IMR-90 (cell line): ENCODE measurements at regions not wholly inside any gene's neighbourhood (a gene's known extent, or its start where the extent isn't known, plus 50 kb on each side); places are given as distances from the start of the nearest gene placed in this dataset.

Source experiments
- ATAC-seq: fragments of 200-7000 bp; cut with Tn5 transposase; 2 replicates; pipeline ENCODE4 v1.9.1; 2020; ENCODE audit warnings: low read depth, mild to moderate bottlenecking, moderate library complexity
- BruUV-seq: library from RNA; stranded (reverse); fragments of 400-500 nt; replicated peaks from 2 replicates; lab custom pipeline; 2021; lab: Mats Ljungman, UMichigan
- CTCF ChIA-PET: fragments of 300-600 bp; formaldehyde crosslinking; extraction: SDS; loops from one replicate; lab custom pipeline; 2021; ENCODE audit warnings: antibody characterized with exemption; lab: Yijun Ruan, JAX
- POLR2A ChIA-PET: fragments of 300-600 bp; sonication (Branson Sonifier 250); formaldehyde crosslinking; loops from one replicate; lab custom pipeline; 2022; ENCODE audit warnings: antibody characterized with exemption; ENCODE audit not compliant: unreplicated experiment; lab: Charles Lee
- DNase-seq: peaks from one replicate; pipeline ENCODE4 v3.0.0; 2013
- H2AFZ ChIP-seq: replicated peaks from 2 replicates; pipeline ENCODE3; 2013; ENCODE audit warnings: low read length, mild to moderate bottlenecking; ENCODE audit not compliant: poor library complexity
- H2AK5ac ChIP-seq: 2 replicates; pipeline ENCODE4 v1.6.1; 2013; ENCODE audit warnings: low read depth, low read length, inconsistent platforms
- H2AK9ac ChIP-seq: replicated peaks from 2 replicates; pipeline ENCODE3; 2013; ENCODE audit warnings: mild to moderate bottlenecking, low read depth, low read length, moderate library complexity; ENCODE audit not compliant: poor library complexity
- H2BK120ac ChIP-seq: 2 replicates; pipeline ENCODE4 v1.6.1; 2013; ENCODE audit warnings: low read depth, low read length, inconsistent platforms
- H2BK15ac ChIP-seq: 3 replicates; pipeline ENCODE4 v1.6.1; 2013; ENCODE audit warnings: low read depth, low read length, inconsistent platforms
- H2BK20ac ChIP-seq: 2 replicates; pipeline ENCODE4 v1.6.1; 2013; ENCODE audit warnings: low read depth, mild to moderate bottlenecking, inconsistent platforms, low read length, moderate library complexity
- H2BK5ac ChIP-seq: 2 replicates; pipeline ENCODE4 v1.6.1; 2013; ENCODE audit warnings: mild to moderate bottlenecking, low read depth, low read length, inconsistent platforms; ENCODE audit not compliant: poor library complexity, severe bottlenecking
- H3K14ac ChIP-seq: replicated peaks from 2 replicates; pipeline ENCODE4 v1.6.1; 2013; ENCODE audit warnings: low read depth, low read length, inconsistent platforms
- H3K18ac ChIP-seq: 2 replicates; pipeline ENCODE4 v1.6.1; 2013; ENCODE audit warnings: low read depth, low read length, control low read depth
- H3K23ac ChIP-seq: 2 replicates; pipeline ENCODE4 v1.6.1; 2013; ENCODE audit warnings: low read depth, low read length, inconsistent platforms
- H3K27ac ChIP-seq: 2 replicates; pipeline ENCODE4 v1.5.1; 2013; ENCODE audit warnings: mild to moderate bottlenecking, control low read depth, low read length; ENCODE audit not compliant: insufficient read depth
- H3K27me3 ChIP-seq: 2 replicates; pipeline ENCODE4 v1.6.1; 2013; ENCODE audit warnings: low read length; ENCODE audit not compliant: control insufficient read depth, insufficient read depth
- H3K36me3 ChIP-seq: 2 replicates; pipeline ENCODE4 v1.6.1; 2013; ENCODE audit warnings: low read length, mixed read lengths; ENCODE audit not compliant: control insufficient read depth, insufficient read depth
- H3K4ac ChIP-seq: 2 replicates; pipeline ENCODE4 v1.6.1; 2013; ENCODE audit warnings: low read depth, low read length, inconsistent platforms
- H3K4me1 ChIP-seq: 2 replicates; pipeline ENCODE4 v1.6.1; 2013; ENCODE audit warnings: low read length, mixed read lengths; ENCODE audit not compliant: control insufficient read depth, insufficient read depth
- H3K4me2 ChIP-seq: 2 replicates; pipeline ENCODE4 v1.6.1; 2013; ENCODE audit warnings: low read depth, mild to moderate bottlenecking, control low read depth, low read length, moderate library complexity
- H3K4me3 ChIP-seq: 2 replicates; pipeline ENCODE4 v1.5.1; 2013; ENCODE audit warnings: low read depth, mild to moderate bottlenecking, control low read depth, low read length, moderate library complexity; ENCODE audit not compliant: insufficient read depth
- H3K56ac ChIP-seq: 2 replicates; pipeline ENCODE4 v1.6.1; 2013; ENCODE audit warnings: low read length, inconsistent platforms; ENCODE audit not compliant: insufficient read depth; ENCODE audit errors: extremely low read depth
- H3K79me1 ChIP-seq, 2 experiments: 2 replicates each; pipeline ENCODE4 v1.6.1; 2013; ENCODE audit warnings: low read length in 2 of 2, inconsistent platforms in 1 of 2, low read depth in 1 of 2
- H3K9ac ChIP-seq: 2 replicates; pipeline ENCODE4 v1.6.1; 2013; ENCODE audit warnings: low read depth, low read length, control low read depth
- H3K9me1 ChIP-seq: 2 replicates; pipeline ENCODE4 v1.6.1; 2013; ENCODE audit warnings: low read length, inconsistent platforms; ENCODE audit not compliant: insufficient read depth
- H3K9me3 ChIP-seq: 2 replicates; pipeline ENCODE4 v1.6.1; 2013; ENCODE audit warnings: low read length; ENCODE audit not compliant: control insufficient read depth, insufficient read depth
- H4K20me1 ChIP-seq: 2 replicates; pipeline ENCODE4 v1.6.1; 2013; ENCODE audit warnings: low read length, inconsistent platforms; ENCODE audit not compliant: insufficient read depth
- H4K5ac ChIP-seq: 2 replicates; pipeline ENCODE4 v1.6.1; 2013; ENCODE audit warnings: mild to moderate bottlenecking, low read depth, low read length, control low read depth
- H4K8ac ChIP-seq, 2 experiments: 2 replicates each; pipeline ENCODE4 v1.6.1; 2013; ENCODE audit warnings: low read depth in 2 of 2, low read length in 2 of 2, control low read depth in 1 of 2, inconsistent platforms in 1 of 2
- H4K91ac ChIP-seq: 2 replicates; pipeline ENCODE4 v1.6.1; 2013; ENCODE audit warnings: low read depth, low read length, inconsistent platforms; ENCODE audit not compliant: insufficient read depth
- BHLHE40 ChIP-seq: fragments of 150-350 bp; IDR thresholded peaks from 2 replicates; pipeline ENCODE4 v1.6.1; 2016; ENCODE audit warnings: mild to moderate bottlenecking, low read depth, low read length
- CEBPB ChIP-seq: IDR thresholded peaks from 2 replicates; pipeline ENCODE4 v1.6.1; 2012; ENCODE audit warnings: low read depth, low read length, improper control_type of control experiment
- CHD1 ChIP-seq: IDR thresholded peaks from 2 replicates; pipeline ENCODE4 v1.6.1; 2012; ENCODE audit warnings: low read depth, low read length, improper control_type of control experiment
- FOS ChIP-seq: fragments of 150-350 bp; IDR thresholded peaks from 2 replicates; pipeline ENCODE4 v1.6.1; 2016; ENCODE audit warnings: low read depth, low read length
- MAFK ChIP-seq: IDR thresholded peaks from 2 replicates; pipeline ENCODE4 v1.6.1; 2012; ENCODE audit warnings: low read depth, low read length, improper control_type of control experiment
- MAZ ChIP-seq: IDR thresholded peaks from 2 replicates; pipeline ENCODE4 v1.6.1; 2012; ENCODE audit warnings: low read depth, mild to moderate bottlenecking, low read length, improper control_type of control experiment, moderate library complexity, borderline replicate concordance
- MXI1 ChIP-seq: IDR thresholded peaks from 2 replicates; pipeline ENCODE4 v1.6.1; 2012; ENCODE audit warnings: low read depth, mild to moderate bottlenecking, low read length, moderate library complexity, borderline replicate concordance
- NFE2L2 ChIP-seq: fragments of 150-350 bp; IDR thresholded peaks from 2 replicates; pipeline ENCODE4 v1.6.1; 2016; ENCODE audit warnings: low read depth, mild to moderate bottlenecking, low read length
- POLR2A ChIP-seq: IDR thresholded peaks from 2 replicates; pipeline ENCODE4 v1.6.1; 2012; ENCODE audit warnings: mild to moderate bottlenecking, low read depth, low read length
- RAD21 ChIP-seq: IDR thresholded peaks from 2 replicates; pipeline ENCODE4 v1.6.1; 2012; ENCODE audit warnings: low read length, improper control_type of control experiment
- RCOR1 ChIP-seq: IDR thresholded peaks from 2 replicates; pipeline ENCODE4 v1.6.1; 2012; ENCODE audit warnings: mild to moderate bottlenecking, low read length, improper control_type of control experiment; ENCODE audit not compliant: insufficient replicate concordance
- RFX5 ChIP-seq: IDR thresholded peaks from 2 replicates; pipeline ENCODE4 v1.8.0; 2012; ENCODE audit warnings: low read depth, mild to moderate bottlenecking, low read length, moderate library complexity
- SMC3 ChIP-seq: fragments of 150-350 bp; IDR thresholded peaks from 2 replicates; pipeline ENCODE4 v1.6.1; 2016; ENCODE audit warnings: low read depth, mild to moderate bottlenecking, antibody characterized with exemption, low read length, moderate library complexity
- WGBS, 2 experiments: methylation state at CpG; one replicate each; pipeline versions ENCODE4 v1.1.5 to v1.1.7; 2013; ENCODE audit warnings: missing lambda C conversion rate in 2 of 2; ENCODE audit not compliant: insufficient read length in 1 of 2; ENCODE audit errors: extremely low coverage in 2 of 2; 5-methylcytosine and 5-hydroxymethylcytosine counted together
- dilution Hi-C: fragments of 300-500 bp; cut with HindIII; formaldehyde crosslinking; loops from one replicate; pipeline ENCODE4 v1.14.3; 2018; ENCODE audit warnings: low sequenced_read_pairs; ENCODE audit not compliant: unreplicated experiment
- in situ Hi-C: fragments of 300-500 bp; cut with MboI; formaldehyde crosslinking; loops from 3 replicates; pipeline ENCODE4 v1.14.3; 2019; ENCODE audit warnings: low sequenced_read_pairs, inconsistent platforms, mixed read lengths
- intact Hi-C: fragments of 100-400 bp; cut with micrococcal nuclease; formaldehyde crosslinking; loops from 2 replicates; pipeline ENCODE4 v1.10.0; 2022
- TF ChIP-seq, protein P1 (sequence below): fragments of 150-350 bp; IDR thresholded peaks from 2 replicates; pipeline ENCODE4 v1.6.1; 2017; ENCODE audit warnings: mild to moderate bottlenecking, antibody characterized with exemption, low read length, low read depth
- TF ChIP-seq, protein P2 (sequence below): fragments of 150-350 bp; IDR thresholded peaks from 2 replicates; pipeline ENCODE4 v1.6.1; 2016; ENCODE audit warnings: low read depth, mild to moderate bottlenecking, low read length, moderate library complexity, borderline replicate concordance
- TF ChIP-seq, protein P3 (sequence below): conservative IDR thresholded peaks from 2 replicates; pipeline ENCODE4 v1.5.1; 2012; ENCODE audit warnings: mild to moderate bottlenecking, low read depth, low read length, improper control_type of control experiment

DNA sequence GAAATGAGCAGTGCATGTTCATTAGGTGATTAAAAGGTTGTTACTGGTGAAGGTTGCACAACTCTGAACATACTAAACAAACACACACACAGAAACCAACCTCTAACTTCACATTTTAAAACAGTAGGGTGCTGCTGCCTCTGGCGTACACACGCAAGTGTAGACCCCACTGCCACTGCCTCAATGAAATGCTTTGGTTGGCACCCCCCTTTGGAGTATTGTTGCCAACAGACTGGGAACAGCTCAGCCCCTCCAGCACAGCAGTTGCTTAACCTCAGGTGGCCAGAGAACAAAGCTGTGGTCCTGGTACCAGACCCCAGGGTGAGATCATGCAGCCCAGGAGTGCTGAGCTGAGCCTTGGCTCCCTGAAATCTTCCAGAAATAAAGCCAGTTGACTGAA, 138.6 kb downstream of the TMEM18 start:
- Histone ChIP-seq H3K4ac (no peak overlapping the region), H3K9me3 (peaks cover 8% of the 10 kb centered on the region), H2AFZ (no peak overlapping the region), H3K79me1 (no peaks in the 10 kb centered on the region), H3K18ac (no peak overlapping the region), H4K91ac (no peak overlapping the region), H3K36me3 (no peaks in the 10 kb centered on the region), H3K4me2 (no peak overlapping the region), H3K56ac (no peak overlapping the region), H4K20me1 (no peaks in the 10 kb centered on the region), H2BK20ac (no peak overlapping the region), H3K9ac (no peak overlapping the region), H4K5ac (no peak overlapping the region), H2BK120ac (no peak overlapping the region), H3K14ac (no peak overlapping the region), H4K8ac (no peak overlapping the region), H3K27me3 (no peaks in the 10 kb centered on the region), H3K27ac (no peak overlapping the region), H3K9me1 (no peaks in the 10 kb centered on the region), H2BK15ac (no peak overlapping the region), H2BK5ac (no peak overlapping the region), H3K4me3 (no peak overlapping the region), H2AK5ac (no peak overlapping the region), H2AK9ac (no peak overlapping the region), H3K4me1 (no peaks in the 10 kb centered on the region), H3K23ac (no peak overlapping the region)
- no CpG with 5 or more reads among the region's 2 CpGs for WGBS, 2 experiments
- ChIA-PET CTCF (no interaction called here), POLR2A (no interaction called here)
- intact Hi-C loops: no loop called here
- ATAC-seq (no peak), DNase-seq (no peak)
- BruUV-seq: no TSS peak
- in situ Hi-C loops: no loop called here
- TF ChIP-seq MAFK (no peak), MXI1 (no peak), CHD1 (no peak), RFX5 (no peak), BHLHE40 (no peak), RCOR1 (no peak), MAZ (no peak), RAD21 (no peak), FOS (no peak), CEBPB (no peak), NFE2L2 (no peak), SMC3 (no peak), POLR2A (no peak)
- TF ChIP-seq, protein P1, sequence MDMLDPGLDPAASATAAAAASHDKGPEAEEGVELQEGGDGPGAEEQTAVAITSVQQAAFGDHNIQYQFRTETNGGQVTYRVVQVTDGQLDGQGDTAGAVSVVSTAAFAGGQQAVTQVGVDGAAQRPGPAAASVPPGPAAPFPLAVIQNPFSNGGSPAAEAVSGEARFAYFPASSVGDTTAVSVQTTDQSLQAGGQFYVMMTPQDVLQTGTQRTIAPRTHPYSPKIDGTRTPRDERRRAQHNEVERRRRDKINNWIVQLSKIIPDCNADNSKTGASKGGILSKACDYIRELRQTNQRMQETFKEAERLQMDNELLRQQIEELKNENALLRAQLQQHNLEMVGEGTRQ: no peak
- TF ChIP-seq, protein P2, sequence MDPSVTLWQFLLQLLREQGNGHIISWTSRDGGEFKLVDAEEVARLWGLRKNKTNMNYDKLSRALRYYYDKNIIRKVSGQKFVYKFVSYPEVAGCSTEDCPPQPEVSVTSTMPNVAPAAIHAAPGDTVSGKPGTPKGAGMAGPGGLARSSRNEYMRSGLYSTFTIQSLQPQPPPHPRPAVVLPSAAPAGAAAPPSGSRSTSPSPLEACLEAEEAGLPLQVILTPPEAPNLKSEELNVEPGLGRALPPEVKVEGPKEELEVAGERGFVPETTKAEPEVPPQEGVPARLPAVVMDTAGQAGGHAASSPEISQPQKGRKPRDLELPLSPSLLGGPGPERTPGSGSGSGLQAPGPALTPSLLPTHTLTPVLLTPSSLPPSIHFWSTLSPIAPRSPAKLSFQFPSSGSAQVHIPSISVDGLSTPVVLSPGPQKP: no peak
- TF ChIP-seq, protein P3, sequence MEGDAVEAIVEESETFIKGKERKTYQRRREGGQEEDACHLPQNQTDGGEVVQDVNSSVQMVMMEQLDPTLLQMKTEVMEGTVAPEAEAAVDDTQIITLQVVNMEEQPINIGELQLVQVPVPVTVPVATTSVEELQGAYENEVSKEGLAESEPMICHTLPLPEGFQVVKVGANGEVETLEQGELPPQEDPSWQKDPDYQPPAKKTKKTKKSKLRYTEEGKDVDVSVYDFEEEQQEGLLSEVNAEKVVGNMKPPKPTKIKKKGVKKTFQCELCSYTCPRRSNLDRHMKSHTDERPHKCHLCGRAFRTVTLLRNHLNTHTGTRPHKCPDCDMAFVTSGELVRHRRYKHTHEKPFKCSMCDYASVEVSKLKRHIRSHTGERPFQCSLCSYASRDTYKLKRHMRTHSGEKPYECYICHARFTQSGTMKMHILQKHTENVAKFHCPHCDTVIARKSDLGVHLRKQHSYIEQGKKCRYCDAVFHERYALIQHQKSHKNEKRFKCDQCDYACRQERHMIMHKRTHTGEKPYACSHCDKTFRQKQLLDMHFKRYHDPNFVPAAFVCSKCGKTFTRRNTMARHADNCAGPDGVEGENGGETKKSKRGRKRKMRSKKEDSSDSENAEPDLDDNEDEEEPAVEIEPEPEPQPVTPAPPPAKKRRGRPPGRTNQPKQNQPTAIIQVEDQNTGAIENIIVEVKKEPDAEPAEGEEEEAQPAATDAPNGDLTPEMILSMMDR: no peak
- dilution Hi-C loops: no loop called here
